ENCODE measurements at regions not wholly inside any gene's neighbourhood (a gene's known extent, or its start where the extent isn't known, plus 50 kb on each side); places are given as distances from the start of the nearest gene placed in this dataset.

GRCh38 chr2:9703701-9704221, 73.0 kb upstream of the YWHAQ start:
- no peaks in the 10 kb centered on the region for H3K79me2 ChIP-seq (ENCODE audit: control insufficient read depth, low read length)
- TF ChIP-seq EZH2phosphoT487 (IDR thresholded peaks at IDR 0.05; ENCODE audit: borderline replicate concordance, low read length) (no peak), CTCF (IDR thresholded peaks at IDR 0.05; ENCODE audit: low read depth, low read length, poor library complexity, severe bottlenecking) (no peak)
- H3K9me3 ChIP-seq (ENCODE audit: control insufficient read depth, insufficient read depth, low read length): no peaks in the 10 kb centered on the region
- H3K36me3 ChIP-seq (ENCODE audit: control insufficient read depth, low read length): no peaks in the 10 kb centered on the region
- no peak overlapping the region for H3K4me3 ChIP-seq (ENCODE audit: low read length)
- no peaks in the 10 kb centered on the region for H3F3A ChIP-seq (ENCODE audit: control insufficient read depth, insufficient read depth)
- H3K27ac ChIP-seq (ENCODE audit: low read depth, low read length): no peak overlapping the region
- H3K4me2 ChIP-seq (ENCODE audit: low read length): no peak overlapping the region
- H3K4me1 ChIP-seq (ENCODE audit: control insufficient read depth, low read length): no peaks in the 10 kb centered on the region
- no peaks in the 10 kb centered on the region for H3K9me2 ChIP-seq (replicated peaks; ENCODE audit: control insufficient read depth, low read length)
- peaks cover 19% of the 10 kb centered on the region; the same call in 1 of the 2 replicates for H3K27me3 ChIP-seq (ENCODE audit: control insufficient read depth, low read length)
- H4K20me1 ChIP-seq (ENCODE audit: control insufficient read depth, insufficient read depth, low read depth, low read length): no peaks in the 10 kb centered on the region

GRCh38 chr2:9704600-9704999, 73.8 kb upstream of the YWHAQ start:
- no peaks in the 10 kb centered on the region for H3K4me1 ChIP-seq (ENCODE audit: control insufficient read depth, low read length)
- no peaks in the 10 kb centered on the region for H4K20me1 ChIP-seq (ENCODE audit: control insufficient read depth, insufficient read depth, low read depth, low read length)
- H3K9me2 ChIP-seq (replicated peaks; ENCODE audit: control insufficient read depth, low read length): no peaks in the 10 kb centered on the region
- H3K4me2 ChIP-seq (ENCODE audit: low read length): no peak overlapping the region
- H3F3A ChIP-seq (ENCODE audit: control insufficient read depth, insufficient read depth): no peaks in the 10 kb centered on the region
- peaks cover 17% of the 10 kb centered on the region; the same call in 1 of the 2 replicates for H3K27me3 ChIP-seq (ENCODE audit: control insufficient read depth, low read length)
- no peaks in the 10 kb centered on the region for H3K9me3 ChIP-seq (ENCODE audit: control insufficient read depth, insufficient read depth, low read length)
- no peak overlapping the region for H3K27ac ChIP-seq (ENCODE audit: low read depth, low read length)
- no peaks in the 10 kb centered on the region for H3K79me2 ChIP-seq (ENCODE audit: control insufficient read depth, low read length)
- TF ChIP-seq EZH2phosphoT487 (IDR thresholded peaks at IDR 0.05; ENCODE audit: borderline replicate concordance, low read length) (no peak), CTCF (IDR thresholded peaks at IDR 0.05; ENCODE audit: low read depth, low read length, poor library complexity, severe bottlenecking) (no peak)
- no peak overlapping the region for H3K4me3 ChIP-seq (ENCODE audit: low read length)
- no peaks in the 10 kb centered on the region for H3K36me3 ChIP-seq (ENCODE audit: control insufficient read depth, low read length)

- Histone ChIP-seq H3K27me3 (ENCODE audit: control insufficient read depth, low read length) (peaks cover 17% of the 10 kb centered on the region; the same call in 1 of the 2 replicates), H3K4me1 (ENCODE audit: control insufficient read depth, low read length) (no peaks in the 10 kb centered on the region), H3K79me2 (ENCODE audit: control insufficient read depth, low read length) (no peaks in the 10 kb centered on the region), H3K4me2 (ENCODE audit: low read length) (no peak overlapping the region), H3F3A (ENCODE audit: control insufficient read depth, insufficient read depth) (no peaks in the 10 kb centered on the region), H3K27ac (ENCODE audit: low read depth, low read length) (no peak overlapping the region), H3K4me3 (ENCODE audit: low read length) (no peak overlapping the region), H4K20me1 (ENCODE audit: control insufficient read depth, insufficient read depth, low read depth, low read length) (no peaks in the 10 kb centered on the region), H3K36me3 (ENCODE audit: control insufficient read depth, low read length) (no peaks in the 10 kb centered on the region), H3K9me2 (replicated peaks; ENCODE audit: control insufficient read depth, low read length) (no peaks in the 10 kb centered on the region), H3K9me3 (ENCODE audit: control insufficient read depth, insufficient read depth, low read length) (no peaks in the 10 kb centered on the region)
- TF ChIP-seq EZH2phosphoT487 (IDR thresholded peaks at IDR 0.05; ENCODE audit: borderline replicate concordance, low read length) (no peak), CTCF (IDR thresholded peaks at IDR 0.05; ENCODE audit: low read depth, low read length, poor library complexity, severe bottlenecking) (no peak)
These were observed 74.4 kb upstream of the YWHAQ start for GRCh38 chr2:9705196-9705595.

Data from DOHH2 (cell line).